GM21447 (cell line): ENCODE measurements at regions not wholly inside any gene's neighbourhood (a gene's known extent, or its start where the extent isn't known, plus 50 kb on each side); places are given as distances from the start of the nearest gene placed in this dataset.
"Not testable (repeated sequence)": the region's sequence is repeated elsewhere in the genome, so short reads cannot be mapped to it uniquely, and the experiment has no call there.

ENCODE experiments used
- ATAC-seq: cut with Tn5 transposase; IDR thresholded peaks from one replicate; pipeline ENCODE4 v1.9.1; 2021; ENCODE audit not compliant: unreplicated experiment

- ATAC-seq: no peak
These were observed 992.8 kb upstream of the FANCL start for GRCh38 chr2:59233920-59234319.

GRCh38 chr2:59233448-59233847, 992.3 kb upstream of the FANCL start:
- no peak for ATAC-seq

GRCh38 chr2:59232394-59233165, 991.5 kb upstream of the FANCL start:
- ATAC-seq: peak; percentile 95

DNA sequence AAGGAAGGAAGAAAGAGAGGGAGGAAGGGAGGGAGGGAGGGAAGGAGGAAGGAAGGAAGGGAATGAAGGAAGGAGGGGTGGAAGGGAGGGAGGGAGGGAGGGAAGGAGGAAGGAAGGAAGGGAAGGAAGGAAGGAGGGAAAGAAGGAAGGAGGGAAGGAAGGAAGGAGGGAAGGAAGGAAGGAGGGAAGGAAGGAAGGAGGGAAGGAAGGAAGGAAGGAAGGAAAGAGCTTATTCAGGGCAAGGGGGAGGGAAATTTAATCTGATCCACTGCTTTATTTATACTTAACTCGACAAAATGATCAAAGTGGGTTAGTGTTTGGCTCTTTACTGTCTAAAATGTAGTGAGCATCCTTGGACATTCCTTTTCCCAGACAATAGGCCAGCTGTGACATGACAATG, 985.2 kb upstream of the FANCL start:
- not testable (repeated sequence) for ATAC-seq

GRCh38 chr2:59223742-59224141, 982.6 kb upstream of the FANCL start:
- ATAC-seq: no peak

DNA sequence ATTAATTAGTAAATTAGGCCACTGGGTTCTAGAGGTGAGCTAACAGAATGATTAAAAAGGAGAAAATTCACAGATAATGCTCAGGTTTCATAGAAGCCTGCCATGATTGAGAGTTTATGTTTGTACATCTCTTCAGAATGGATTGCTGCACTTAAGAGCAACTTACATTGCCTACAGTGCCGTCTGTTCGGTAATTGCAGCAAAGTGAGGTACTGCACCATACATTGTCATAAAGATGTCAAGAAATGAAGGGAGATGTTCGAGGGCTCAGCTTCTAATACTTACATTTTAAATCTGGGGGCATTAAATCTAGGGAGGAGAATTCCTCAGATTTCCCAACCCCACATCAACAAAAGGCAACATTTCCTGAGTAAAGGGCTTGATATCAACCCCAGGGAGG, 976.2 kb upstream of the FANCL start:
- ATAC-seq: no peak

GRCh38 chr2:59206361-59206760, 965.2 kb upstream of the FANCL start:
- ATAC-seq: no peak

- no peak for ATAC-seq
These were observed 962.9 kb upstream of the FANCL start for GRCh38 chr2:59204040-59204439.

- ATAC-seq: no peak
These were observed 955.4 kb upstream of the FANCL start for GRCh38 chr2:59196491-59196890.

GRCh38 chr2:59195851-59196250, 954.7 kb upstream of the FANCL start:
- ATAC-seq: no peak

GRCh38 chr2:59191781-59192180, 950.7 kb upstream of the FANCL start:
- no peak for ATAC-seq

- no peak for ATAC-seq
These were observed 949.4 kb upstream of the FANCL start for GRCh38 chr2:59190518-59190917.

DNA sequence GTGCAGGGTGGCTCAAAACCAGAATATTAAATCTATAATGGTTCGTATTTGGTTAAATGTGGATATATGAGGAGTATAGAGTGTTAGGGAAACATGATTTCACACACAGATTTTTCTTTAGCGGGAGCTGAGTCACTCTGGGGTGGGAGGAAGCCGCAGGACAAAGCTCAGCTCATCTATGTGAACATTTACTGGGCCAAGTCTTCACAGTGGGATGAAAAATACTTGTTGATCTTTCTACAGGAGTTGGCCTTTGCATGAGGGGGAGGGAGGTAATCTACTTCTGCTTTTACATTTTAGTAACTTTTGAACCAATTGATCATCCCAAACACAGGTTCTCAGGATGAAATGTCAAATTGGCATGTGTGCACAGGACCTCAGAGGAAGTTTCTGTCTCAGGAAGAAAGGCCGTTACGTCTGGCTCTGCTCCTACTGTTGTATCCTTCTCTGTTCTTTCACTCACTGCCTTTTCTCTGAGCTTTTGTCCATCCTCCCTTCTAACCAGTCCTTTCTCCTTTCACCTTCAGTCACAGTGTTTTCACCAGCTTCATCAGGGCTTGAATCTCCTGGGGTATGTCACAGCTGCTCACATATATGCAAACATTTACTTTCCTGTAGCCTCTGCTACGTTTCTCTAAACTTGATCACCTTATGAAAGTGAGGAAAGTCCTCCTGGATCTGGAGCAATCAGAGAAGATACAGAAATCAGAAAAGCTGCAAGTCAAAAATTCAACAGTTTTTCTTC, 943.3 kb upstream of the FANCL start:
- ATAC-seq: no peak

DNA sequence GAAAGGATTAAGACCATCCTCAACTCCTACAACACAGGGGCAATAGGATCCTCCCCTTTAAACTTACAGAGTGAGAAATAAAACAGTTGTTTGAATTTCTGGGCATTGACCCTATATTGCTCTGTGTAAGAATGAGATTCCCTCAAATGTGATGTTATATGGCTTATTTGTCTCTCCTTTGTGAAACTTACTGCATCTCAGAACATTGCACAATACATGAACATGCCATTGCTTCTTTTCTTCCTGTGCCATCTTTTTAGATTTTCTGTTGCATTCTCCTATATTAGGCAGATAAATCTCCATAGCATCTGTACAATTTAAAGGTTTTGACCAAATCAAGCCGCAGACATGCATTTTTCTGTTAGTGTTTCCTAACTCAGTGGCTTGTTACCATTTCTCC, 941.9 kb upstream of the FANCL start:
- no peak for ATAC-seq

DNA sequence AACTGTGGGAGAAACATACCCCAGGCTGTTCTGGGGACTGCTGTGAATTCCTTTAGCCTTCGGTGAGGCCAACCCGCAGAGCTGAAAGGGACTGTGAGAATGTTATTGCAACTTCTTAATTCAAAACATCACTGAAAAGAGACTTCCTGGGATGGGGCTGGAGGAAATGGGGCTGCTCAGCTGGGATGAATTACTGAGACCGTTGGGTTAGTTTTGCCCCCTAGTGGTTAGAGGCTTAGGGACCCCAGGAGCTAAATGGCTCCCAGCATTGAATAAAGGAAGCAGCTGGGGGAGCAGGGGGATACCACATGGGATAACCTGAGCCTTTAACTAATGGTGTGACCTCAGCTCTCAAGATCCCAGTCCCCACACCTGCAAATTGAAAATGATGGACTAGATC, 941.1 kb upstream of the FANCL start:
- no peak for ATAC-seq

GRCh38 chr2:59181347-59181746, 940.2 kb upstream of the FANCL start:
- ATAC-seq: no peak

GRCh38 chr2:59180621-59181020, 939.5 kb upstream of the FANCL start:
- no peak for ATAC-seq

DNA sequence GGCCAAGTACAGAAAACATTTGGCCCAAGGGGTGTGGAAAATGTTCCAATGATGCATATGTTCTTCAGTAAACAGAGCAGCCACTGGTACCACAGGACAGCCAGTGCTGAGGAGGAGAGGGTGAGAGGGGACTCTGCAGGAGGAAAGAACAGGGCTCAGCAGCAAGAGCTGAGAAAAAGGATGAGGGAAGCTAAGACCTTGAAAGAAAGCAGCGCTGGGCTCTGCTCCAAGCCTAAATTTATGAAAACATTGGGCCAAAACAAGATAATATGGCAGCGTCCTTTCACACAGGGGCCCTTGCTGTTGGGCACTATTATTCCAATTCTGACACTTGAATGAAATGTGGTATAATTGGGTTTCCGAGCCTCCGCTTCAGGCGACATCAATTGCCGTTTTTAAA, 939.0 kb upstream of the FANCL start:
- no peak for ATAC-seq

DNA sequence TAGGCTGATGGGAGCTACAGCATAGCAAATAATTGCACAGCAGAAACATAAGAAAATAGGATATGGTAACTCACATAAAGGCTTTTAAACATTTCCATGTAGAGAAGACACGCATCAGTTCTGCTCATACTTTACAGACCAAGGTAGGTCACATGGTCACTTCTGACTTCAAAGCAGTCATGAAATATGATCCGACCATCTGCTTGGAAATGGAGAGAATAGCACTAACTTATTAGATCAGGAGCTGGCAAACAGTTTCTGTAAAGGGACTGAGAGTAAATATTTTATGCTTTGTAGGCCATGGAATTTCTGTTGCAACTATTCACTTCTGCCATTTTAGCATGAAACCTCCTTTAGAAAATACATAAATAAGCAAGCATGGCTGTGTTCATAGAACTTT, 936.6 kb upstream of the FANCL start:
- no peak for ATAC-seq

DNA sequence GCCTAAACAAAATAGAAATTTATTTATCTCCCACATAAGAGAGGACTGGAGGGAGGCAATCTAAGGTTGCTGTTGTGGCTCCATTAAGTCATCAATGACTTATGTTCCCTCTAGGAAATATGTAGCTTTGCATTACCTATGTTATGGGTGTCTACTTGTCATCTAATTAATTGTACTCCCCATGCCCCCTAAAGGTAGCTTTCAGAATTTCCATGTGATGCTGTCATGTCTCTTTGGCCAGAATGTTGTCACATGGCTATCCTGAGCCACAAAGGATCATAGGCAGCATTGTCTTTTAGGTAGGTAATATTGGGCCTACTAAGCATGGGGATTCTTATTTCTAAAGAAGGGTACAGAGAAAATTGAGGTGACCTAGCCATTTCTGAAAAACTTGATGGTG, 935.6 kb upstream of the FANCL start:
- ATAC-seq: no peak

GRCh38 chr2:59174536-59175243, 933.6 kb upstream of the FANCL start:
- ATAC-seq: no peak

GRCh38 chr2:59173325-59173724, 932.2 kb upstream of the FANCL start:
- no peak for ATAC-seq
